K562 (cell line): ENCODE measurements at regions not wholly inside any gene's neighbourhood (a gene's known extent, or its start where the extent isn't known, plus 50 kb on each side); places are given as distances from the start of the nearest gene placed in this dataset.

Experiments
- ATAC-seq: fragments of 200-7000 bp; cut with Tn5 transposase; 3 replicates; pipeline ENCODE4 v1.9.1; 2020; ENCODE audit warnings: moderate library complexity
- BruUV-seq: library from RNA; stranded (reverse); fragments of 400-500 nt; replicated peaks from 2 replicates; lab custom pipeline; 2021; lab: Mats Ljungman, UMichigan
- CTCF ChIA-PET: fragments of 300-600 bp; formaldehyde crosslinking; extraction: SDS; loops from one replicate; lab custom pipeline; 2021; ENCODE audit warnings: low intra/inter-chr PET ratio; lab: Yijun Ruan, JAX
- POLR2A ChIA-PET: fragments of 300-600, 350-650 bp; sonication (Branson Sonifier 250); formaldehyde crosslinking; extraction: SDS; loops from one replicate; lab custom pipeline; 2021; ENCODE audit warnings: antibody characterized with exemption, inconsistent platforms; lab: Yijun Ruan, JAX
- DNase-seq, 4 experiments: peaks; one replicate each; pipeline versions ENCODE4 v3.0.0 to v3.0.0-alpha.2; 2011 to 2018; ENCODE audit warnings: low spot score in 3 of 4, mixed read lengths in 3 of 4; ENCODE audit errors: extremely low read depth in 1 of 4
- FAIRE-seq: peaks from 2 replicates; lab custom pipeline; 2011; peaks lifted over from hg19 to GRCh38; lab: Jason Lieb, UNC
- H2AFZ ChIP-seq: 2 replicates; pipeline ENCODE4 v1.6.0; 2011; ENCODE audit warnings: low read depth, low read length, control low read depth, inconsistent platforms
- H3K27ac ChIP-seq: fragments of 200-600 bp; 3 replicates; pipeline ENCODE4 v1.8.0; 2011; ENCODE audit warnings: low read depth, mild to moderate bottlenecking, control low read depth, inconsistent platforms, low read length, moderate library complexity, mixed read lengths; ENCODE audit errors: extremely low read depth
- H3K27me3 ChIP-seq, 2 experiments: fragments of 300-600 bp in 1 of 2; 2 replicates in 1 of 2; 3 replicates in 1 of 2; pipeline versions ENCODE4 v1.6.0 to v1.8.0; 2011; ENCODE audit warnings: inconsistent platforms in 2 of 2, low read length in 2 of 2, mild to moderate bottlenecking in 1 of 2, mixed read lengths in 1 of 2, moderate library complexity in 1 of 2; ENCODE audit not compliant: control insufficient read depth in 2 of 2, insufficient read depth in 2 of 2
- H3K36me3 ChIP-seq: fragments of 300-600 bp; 3 replicates; pipeline ENCODE4 v1.8.0; 2011; ENCODE audit warnings: mild to moderate bottlenecking, low read length, inconsistent platforms; ENCODE audit not compliant: control insufficient read depth, insufficient read depth
- H3K4me1 ChIP-seq, 2 experiments: fragments of 200-600 bp in 1 of 2; replicated peaks in 1 of 2; 2 replicates in 1 of 2; 3 replicates in 1 of 2; pipeline versions ENCODE4 v1.5.1 to v1.8.0; 2011; ENCODE audit warnings: inconsistent platforms in 2 of 2, low read length in 2 of 2, mild to moderate bottlenecking in 1 of 2, mixed read lengths in 1 of 2, moderate library complexity in 1 of 2; ENCODE audit not compliant: control insufficient read depth in 2 of 2, insufficient read depth in 2 of 2
- H3K4me2 ChIP-seq: 2 replicates; pipeline ENCODE4 v1.6.1; 2011; ENCODE audit warnings: low read length, control low read depth, inconsistent platforms, mixed read lengths; ENCODE audit not compliant: insufficient read depth
- H3K4me3 ChIP-seq: fragments of 200-600 bp; sonication (generic), shearing (Covaris generic); 2 replicates; pipeline ENCODE4 v1.5.1; 2016; ENCODE audit warnings: control low read depth, inconsistent platforms
- H3K79me2 ChIP-seq: fragments of 200-600 bp; 3 replicates; pipeline ENCODE4 v1.8.0; 2011; ENCODE audit warnings: low read length, inconsistent platforms; ENCODE audit not compliant: control insufficient read depth, insufficient read depth
- H3K9ac ChIP-seq, 2 experiments: 2 replicates each; pipeline versions ENCODE4 v1.6.0 to v1.6.1; 2011; ENCODE audit warnings: low read depth in 2 of 2, low read length in 2 of 2, control low read depth in 1 of 2, inconsistent platforms in 1 of 2, mild to moderate bottlenecking in 1 of 2, mixed read lengths in 1 of 2; ENCODE audit not compliant: insufficient read depth in 1 of 2
- H3K9me1 ChIP-seq: one replicate; pipeline ENCODE4 v1.6.0; 2011; ENCODE audit warnings: inconsistent platforms, mild to moderate bottlenecking, low read length, moderate library complexity; ENCODE audit not compliant: control insufficient read depth, insufficient read depth
- H3K9me3 ChIP-seq: replicated peaks from 2 replicates; pipeline ENCODE4 v1.5.1; 2011; ENCODE audit warnings: low read depth, low read length, inconsistent platforms; ENCODE audit not compliant: control insufficient read depth, insufficient read depth
- H4K20me1 ChIP-seq: replicated peaks from 2 replicates; pipeline ENCODE4 v1.6.1; 2011; ENCODE audit warnings: low read length, inconsistent platforms, mixed read lengths; ENCODE audit not compliant: control insufficient read depth, insufficient read depth
- CXXC5 ChIP-seq: fragments of 250-450 bp; sonication (Bioruptor Pico); IDR thresholded peaks from 2 replicates; pipeline ENCODE4 v1.8.0; 2022; ENCODE audit warnings: inconsistent platforms, mild to moderate bottlenecking, moderate library complexity
- KDM2B ChIP-seq: fragments of 250-450 bp; sonication (Bioruptor Pico); IDR thresholded peaks from 2 replicates; pipeline ENCODE4 v1.8.0; 2021; ENCODE audit warnings: mild to moderate bottlenecking, moderate library complexity
- STAT5A ChIP-seq: IDR thresholded peaks from 2 replicates; pipeline ENCODE4 v1.6.1; 2012; ENCODE audit warnings: low read length, inconsistent platforms, borderline replicate concordance
- ZNF57 ChIP-seq: fragments of 450-650 bp; formaldehyde crosslinking; IDR thresholded peaks from 2 replicates; pipeline ENCODE4 v1.4.0; 2020; ENCODE audit warnings: mild to moderate bottlenecking, moderate library complexity
- WGBS: fragments of 100-300 bp; shearing (Covaris generic); methylation state at CpG from one replicate; pipeline ENCODE4 v1.1.6; 2016; ENCODE audit warnings: low coverage, mixed read lengths; ENCODE audit not compliant: insufficient coverage; ENCODE audit errors: missing lambda C conversion rate; 5-methylcytosine and 5-hydroxymethylcytosine counted together
- in situ Hi-C: fragments of 300-500 bp; cut with MboI; formaldehyde crosslinking; loops from 4 replicates; pipeline ENCODE4 v1.15.0; 2018; ENCODE audit warnings: inconsistent platforms, mixed read lengths
- intact Hi-C: fragments of 100-400 bp; cut with micrococcal nuclease; formaldehyde crosslinking; loops from 2 replicates; pipeline ENCODE4 v1.14.2; 2022
- TF ChIP-seq, protein P1 (sequence below): fragments of 450-650 bp; IDR thresholded peaks from 2 replicates; pipeline ENCODE4 v1.7.1; 2018; ENCODE audit warnings: mild to moderate bottlenecking, low read depth; ENCODE audit not compliant: partially characterized antibody
- TF ChIP-seq, protein P2 (sequence below): sonication (generic); formaldehyde crosslinking; IDR thresholded peaks from 2 replicates; pipeline ENCODE4 v1.8.1; 2023; ENCODE audit warnings: mild to moderate bottlenecking, missing genetic modification reagents
- TF ChIP-seq, protein P3 (sequence below): sonication (generic); formaldehyde crosslinking; IDR thresholded peaks from 2 replicates; pipeline ENCODE4 v1.8.1; 2023; ENCODE audit warnings: mild to moderate bottlenecking, missing genetic modification reagents

DNA sequence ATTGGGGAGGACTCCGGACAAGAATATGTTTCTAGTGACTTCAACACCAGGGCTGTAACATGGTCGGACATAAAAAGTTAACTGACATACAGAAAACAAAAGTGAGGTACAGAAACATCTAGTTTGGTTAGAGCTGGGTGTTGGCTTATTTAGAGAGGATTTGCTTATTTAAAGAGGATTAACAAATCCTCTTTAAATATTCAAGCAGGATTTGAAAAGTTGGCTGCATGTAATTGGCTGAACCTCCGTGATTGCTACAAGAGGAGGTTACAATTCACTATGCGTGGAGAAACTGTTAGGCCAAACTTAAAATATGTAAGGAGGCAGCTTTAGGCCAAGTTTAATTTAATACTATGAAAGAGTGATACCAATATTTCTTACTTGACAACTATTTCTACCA lies 2707.4 kb downstream of the ARAP2 start (continued):
- TF ChIP-seq, protein P1, sequence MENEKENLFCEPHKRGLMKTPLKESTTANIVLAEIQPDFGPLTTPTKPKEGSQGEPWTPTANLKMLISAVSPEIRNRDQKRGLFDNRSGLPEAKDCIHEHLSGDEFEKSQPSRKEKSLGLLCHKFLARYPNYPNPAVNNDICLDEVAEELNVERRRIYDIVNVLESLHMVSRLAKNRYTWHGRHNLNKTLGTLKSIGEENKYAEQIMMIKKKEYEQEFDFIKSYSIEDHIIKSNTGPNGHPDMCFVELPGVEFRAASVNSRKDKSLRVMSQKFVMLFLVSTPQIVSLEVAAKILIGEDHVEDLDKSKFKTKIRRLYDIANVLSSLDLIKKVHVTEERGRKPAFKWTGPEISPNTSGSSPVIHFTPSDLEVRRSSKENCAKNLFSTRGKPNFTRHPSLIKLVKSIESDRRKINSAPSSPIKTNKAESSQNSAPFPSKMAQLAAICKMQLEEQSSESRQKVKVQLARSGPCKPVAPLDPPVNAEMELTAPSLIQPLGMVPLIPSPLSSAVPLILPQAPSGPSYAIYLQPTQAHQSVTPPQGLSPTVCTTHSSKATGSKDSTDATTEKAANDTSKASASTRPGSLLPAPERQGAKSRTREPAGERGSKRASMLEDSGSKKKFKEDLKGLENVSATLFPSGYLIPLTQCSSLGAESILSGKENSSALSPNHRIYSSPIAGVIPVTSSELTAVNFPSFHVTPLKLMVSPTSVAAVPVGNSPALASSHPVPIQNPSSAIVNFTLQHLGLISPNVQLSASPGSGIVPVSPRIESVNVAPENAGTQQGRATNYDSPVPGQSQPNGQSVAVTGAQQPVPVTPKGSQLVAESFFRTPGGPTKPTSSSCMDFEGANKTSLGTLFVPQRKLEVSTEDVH: no peak
- TF ChIP-seq CXXC5 (CRISPR knock-in tag): no peak
- TF ChIP-seq ZNF57 (CRISPR knock-in tag): no peak
- no peak for TF ChIP-seq STAT5A
- TF ChIP-seq KDM2B: no peak
- TF ChIP-seq, protein P2, sequence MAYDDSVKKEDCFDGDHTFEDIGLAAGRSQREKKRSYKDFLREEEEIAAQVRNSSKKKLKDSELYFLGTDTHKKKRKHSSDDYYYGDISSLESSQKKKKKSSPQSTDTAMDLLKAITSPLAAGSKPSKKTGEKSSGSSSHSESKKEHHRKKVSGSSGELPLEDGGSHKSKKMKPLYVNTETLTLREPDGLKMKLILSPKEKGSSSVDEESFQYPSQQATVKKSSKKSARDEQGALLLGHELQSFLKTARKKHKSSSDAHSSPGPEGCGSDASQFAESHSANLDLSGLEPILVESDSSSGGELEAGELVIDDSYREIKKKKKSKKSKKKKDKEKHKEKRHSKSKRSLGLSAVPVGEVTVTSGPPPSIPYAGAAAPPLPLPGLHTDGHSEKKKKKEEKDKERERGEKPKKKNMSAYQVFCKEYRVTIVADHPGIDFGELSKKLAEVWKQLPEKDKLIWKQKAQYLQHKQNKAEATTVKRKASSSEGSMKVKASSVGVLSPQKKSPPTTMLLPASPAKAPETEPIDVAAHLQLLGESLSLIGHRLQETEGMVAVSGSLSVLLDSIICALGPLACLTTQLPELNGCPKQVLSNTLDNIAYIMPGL (CRISPR knock-in tag): no peak

DNA sequence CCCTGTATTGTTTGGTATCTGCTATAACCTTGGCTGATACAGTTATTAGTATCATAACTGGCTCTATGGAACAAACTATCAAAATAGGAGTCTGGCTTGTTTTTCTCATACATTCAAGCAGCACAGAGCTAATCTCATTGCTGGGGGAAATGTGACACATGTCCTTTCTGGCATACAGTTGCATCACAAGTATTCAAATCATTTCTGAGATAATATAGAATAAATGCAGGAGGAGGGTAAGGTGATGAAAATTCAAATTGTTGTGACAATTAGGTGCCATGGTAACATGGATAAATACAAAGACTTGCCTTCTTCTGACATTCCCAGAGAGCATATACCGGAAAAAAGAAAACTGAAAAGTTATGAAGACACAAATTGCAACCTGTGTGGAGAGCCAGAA lies 2706.8 kb downstream of the ARAP2 start:
- DNase-seq: no peak
- no peaks in the 10 kb centered on the region for H3K79me2 ChIP-seq
- H3K9me3 ChIP-seq: no peaks in the 10 kb centered on the region
- CTCF ChIA-PET: no interaction called here
- intact Hi-C loops (no loop called here), in situ Hi-C loops (no loop called here)
- H3K4me3 ChIP-seq: no peak overlapping the region
- no peaks in the 10 kb centered on the region for H4K20me1 ChIP-seq
- no peak for FAIRE-seq
- POLR2A ChIA-PET: no interaction called here
- no peaks in the 10 kb centered on the region for H3K27me3 ChIP-seq
- H3K9ac ChIP-seq: no peak overlapping the region
- no peak for ATAC-seq
- no peak overlapping the region for H2AFZ ChIP-seq
- no peak overlapping the region for H3K4me2 ChIP-seq
- WGBS: 8% methylated on average over 1 of the region's 1 CpG
- no peaks in the 10 kb centered on the region for H3K9me1 ChIP-seq
- no TSS peak for BruUV-seq
- TF ChIP-seq, protein P3, sequence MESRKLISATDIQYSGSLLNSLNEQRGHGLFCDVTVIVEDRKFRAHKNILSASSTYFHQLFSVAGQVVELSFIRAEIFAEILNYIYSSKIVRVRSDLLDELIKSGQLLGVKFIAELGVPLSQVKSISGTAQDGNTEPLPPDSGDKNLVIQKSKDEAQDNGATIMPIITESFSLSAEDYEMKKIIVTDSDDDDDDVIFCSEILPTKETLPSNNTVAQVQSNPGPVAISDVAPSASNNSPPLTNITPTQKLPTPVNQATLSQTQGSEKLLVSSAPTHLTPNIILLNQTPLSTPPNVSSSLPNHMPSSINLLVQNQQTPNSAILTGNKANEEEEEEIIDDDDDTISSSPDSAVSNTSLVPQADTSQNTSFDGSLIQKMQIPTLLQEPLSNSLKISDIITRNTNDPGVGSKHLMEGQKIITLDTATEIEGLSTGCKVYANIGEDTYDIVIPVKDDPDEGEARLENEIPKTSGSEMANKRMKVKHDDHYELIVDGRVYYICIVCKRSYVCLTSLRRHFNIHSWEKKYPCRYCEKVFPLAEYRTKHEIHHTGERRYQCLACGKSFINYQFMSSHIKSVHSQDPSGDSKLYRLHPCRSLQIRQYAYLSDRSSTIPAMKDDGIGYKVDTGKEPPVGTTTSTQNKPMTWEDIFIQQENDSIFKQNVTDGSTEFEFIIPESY: no peak
- no peak overlapping the region for H3K27ac ChIP-seq
- H3K36me3 ChIP-seq: no peaks in the 10 kb centered on the region
- H3K4me1 ChIP-seq: no peaks in the 10 kb centered on the region
